ENCODE measurements at regions not wholly inside any gene's neighbourhood (a gene's known extent, or its start where the extent isn't known, plus 50 kb on each side); places are given as distances from the start of the nearest gene placed in this dataset.

DNA sequence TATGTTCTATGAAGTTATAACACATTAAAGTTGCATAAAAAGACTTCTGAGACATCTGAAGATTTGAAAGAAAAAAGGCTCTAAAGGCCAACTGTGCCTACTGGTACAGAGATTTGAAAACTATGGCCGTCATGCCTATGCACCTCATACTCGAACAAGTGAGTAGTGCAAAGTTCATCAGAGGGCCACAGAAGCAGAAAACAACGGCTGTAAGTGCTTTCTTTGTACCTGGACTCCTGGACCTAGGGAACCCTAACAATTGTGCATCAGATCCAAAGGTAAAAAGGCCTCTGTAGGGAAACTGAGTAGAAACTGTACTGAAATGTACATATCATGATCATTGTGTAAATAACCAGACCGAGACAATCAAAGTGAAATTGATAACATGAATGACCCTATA lies 230.4 kb upstream of the CHST9 start:
- Histone ChIP-seq H3K27ac (ENCODE audit: control insufficient read depth, insufficient read depth) (no peak overlapping the region), H4K20me1 (ENCODE audit: control insufficient read depth, insufficient read depth) (no peaks in the 10 kb centered on the region), H3K9ac (ENCODE audit: control insufficient read depth, insufficient read depth, low read length) (no peak overlapping the region), H3K9me3 (replicated peaks; ENCODE audit: control insufficient read depth, insufficient read depth, low read length) (no peaks in the 10 kb centered on the region), H2AFZ (ENCODE audit: control insufficient read depth, low read depth, low read length) (no peak overlapping the region), H3K4me3 (no peak overlapping the region), H3K36me3 (ENCODE audit: control insufficient read depth in 2 of 2, insufficient read depth in 2 of 2, low read length in 1 of 2) (no peaks in the 10 kb centered on the region), H3K4me2 (ENCODE audit: control insufficient read depth, insufficient read depth) (no peak overlapping the region), H3K79me2 (ENCODE audit: control insufficient read depth, insufficient read depth, low read length) (no peaks in the 10 kb centered on the region), H3K27me3 (replicated peaks in 1 of 2; ENCODE audit: control insufficient read depth in 2 of 2, insufficient read depth in 2 of 2, low read length in 1 of 2) (no peaks in the 10 kb centered on the region), H3K4me1 (ENCODE audit: control insufficient read depth, insufficient read depth, low read length) (no peaks in the 10 kb centered on the region)
- whole genome bisulfite sequencing (ENCODE audit: insufficient coverage, insufficient replicate concordance, low lambda C conversion rate, missing lambda C conversion rate) = 4% methylated on average over 4 of the region's 4 CpGs
- in situ Hi-C loops (cut with MboI) = no loop called here
- ChIA-PET CTCF (no interaction called here), RAD21 (ENCODE audit: unreplicated experiment) (no interaction called here), SMC1A (ENCODE audit: uncharacterized antibody, unreplicated experiment) (no interaction called here), POLR2A (no interaction called here)
- FAIRE-seq (no peak), DNase-seq (ENCODE audit: low read depth, low spot score) (no peak), ATAC-seq (no peak)
- no TSS peak for BruUV-seq (replicated peaks)
- intact Hi-C loops (cut with micrococcal nuclease; ENCODE audit: unreplicated experiment) = no loop called here
- TF ChIP-seq, protein P1, sequence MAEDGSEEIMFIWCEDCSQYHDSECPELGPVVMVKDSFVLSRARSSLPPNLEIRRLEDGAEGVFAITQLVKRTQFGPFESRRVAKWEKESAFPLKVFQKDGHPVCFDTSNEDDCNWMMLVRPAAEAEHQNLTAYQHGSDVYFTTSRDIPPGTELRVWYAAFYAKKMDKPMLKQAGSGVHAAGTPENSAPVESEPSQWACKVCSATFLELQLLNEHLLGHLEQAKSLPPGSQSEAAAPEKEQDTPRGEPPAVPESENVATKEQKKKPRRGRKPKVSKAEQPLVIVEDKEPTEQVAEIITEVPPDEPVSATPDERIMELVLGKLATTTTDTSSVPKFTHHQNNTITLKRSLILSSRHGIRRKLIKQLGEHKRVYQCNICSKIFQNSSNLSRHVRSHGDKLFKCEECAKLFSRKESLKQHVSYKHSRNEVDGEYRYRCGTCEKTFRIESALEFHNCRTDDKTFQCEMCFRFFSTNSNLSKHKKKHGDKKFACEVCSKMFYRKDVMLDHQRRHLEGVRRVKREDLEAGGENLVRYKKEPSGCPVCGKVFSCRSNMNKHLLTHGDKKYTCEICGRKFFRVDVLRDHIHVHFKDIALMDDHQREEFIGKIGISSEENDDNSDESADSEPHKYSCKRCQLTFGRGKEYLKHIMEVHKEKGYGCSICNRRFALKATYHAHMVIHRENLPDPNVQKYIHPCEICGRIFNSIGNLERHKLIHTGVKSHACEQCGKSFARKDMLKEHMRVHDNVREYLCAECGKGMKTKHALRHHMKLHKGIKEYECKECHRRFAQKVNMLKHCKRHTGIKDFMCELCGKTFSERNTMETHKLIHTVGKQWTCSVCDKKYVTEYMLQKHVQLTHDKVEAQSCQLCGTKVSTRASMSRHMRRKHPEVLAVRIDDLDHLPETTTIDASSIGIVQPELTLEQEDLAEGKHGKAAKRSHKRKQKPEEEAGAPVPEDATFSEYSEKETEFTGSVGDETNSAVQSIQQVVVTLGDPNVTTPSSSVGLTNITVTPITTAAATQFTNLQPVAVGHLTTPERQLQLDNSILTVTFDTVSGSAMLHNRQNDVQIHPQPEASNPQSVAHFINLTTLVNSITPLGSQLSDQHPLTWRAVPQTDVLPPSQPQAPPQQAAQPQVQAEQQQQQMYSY (CRISPR knock-in tag; IDR thresholded peaks at IDR 0.05) = no peak
- TF ChIP-seq TCF12 (IDR thresholded peaks at IDR 0.05; ENCODE audit: low read depth, low read length) (no peak), HDGF (IDR thresholded peaks at IDR 0.05) (no peak), RELA (IDR thresholded peaks at IDR 0.05; ENCODE audit: borderline replicate concordance, partially characterized antibody) (no peak), ZBED1 (IDR thresholded peaks at IDR 0.05; ENCODE audit: borderline replicate concordance) (no peak), TCF7 (IDR thresholded peaks at IDR 0.05; ENCODE audit: borderline replicate concordance) (no peak), ATF7 (IDR thresholded peaks at IDR 0.05; ENCODE audit: low read depth) (no peak), RBBP5 (conservative IDR thresholded peaks at IDR 0.05) (no peak), PML (IDR thresholded peaks at IDR 0.05; ENCODE audit: low read length) (no peak), SUPT20H (IDR thresholded peaks at IDR 0.05; ENCODE audit: borderline replicate concordance, control insufficient read depth, low read depth, low read length) (no peak), CEBPB (IDR thresholded peaks at IDR 0.05; ENCODE audit: borderline replicate concordance in 1 of 2, low read depth in 2 of 2, low read length in 2 of 2) (no peak), SRF (IDR thresholded peaks at IDR 0.05; ENCODE audit: low read depth in 2 of 2, low read length in 2 of 2) (no peak), NR2C1 (IDR thresholded peaks at IDR 0.05) (no peak), IRF4 (IDR thresholded peaks at IDR 0.05; ENCODE audit: low read depth, low read length) (no peak), TARDBP (IDR thresholded peaks at IDR 0.05; ENCODE audit: borderline replicate concordance) (no peak), NFIC (IDR thresholded peaks at IDR 0.05; ENCODE audit: low read depth, low read length) (no peak)
- TF ChIP-seq, protein P2, sequence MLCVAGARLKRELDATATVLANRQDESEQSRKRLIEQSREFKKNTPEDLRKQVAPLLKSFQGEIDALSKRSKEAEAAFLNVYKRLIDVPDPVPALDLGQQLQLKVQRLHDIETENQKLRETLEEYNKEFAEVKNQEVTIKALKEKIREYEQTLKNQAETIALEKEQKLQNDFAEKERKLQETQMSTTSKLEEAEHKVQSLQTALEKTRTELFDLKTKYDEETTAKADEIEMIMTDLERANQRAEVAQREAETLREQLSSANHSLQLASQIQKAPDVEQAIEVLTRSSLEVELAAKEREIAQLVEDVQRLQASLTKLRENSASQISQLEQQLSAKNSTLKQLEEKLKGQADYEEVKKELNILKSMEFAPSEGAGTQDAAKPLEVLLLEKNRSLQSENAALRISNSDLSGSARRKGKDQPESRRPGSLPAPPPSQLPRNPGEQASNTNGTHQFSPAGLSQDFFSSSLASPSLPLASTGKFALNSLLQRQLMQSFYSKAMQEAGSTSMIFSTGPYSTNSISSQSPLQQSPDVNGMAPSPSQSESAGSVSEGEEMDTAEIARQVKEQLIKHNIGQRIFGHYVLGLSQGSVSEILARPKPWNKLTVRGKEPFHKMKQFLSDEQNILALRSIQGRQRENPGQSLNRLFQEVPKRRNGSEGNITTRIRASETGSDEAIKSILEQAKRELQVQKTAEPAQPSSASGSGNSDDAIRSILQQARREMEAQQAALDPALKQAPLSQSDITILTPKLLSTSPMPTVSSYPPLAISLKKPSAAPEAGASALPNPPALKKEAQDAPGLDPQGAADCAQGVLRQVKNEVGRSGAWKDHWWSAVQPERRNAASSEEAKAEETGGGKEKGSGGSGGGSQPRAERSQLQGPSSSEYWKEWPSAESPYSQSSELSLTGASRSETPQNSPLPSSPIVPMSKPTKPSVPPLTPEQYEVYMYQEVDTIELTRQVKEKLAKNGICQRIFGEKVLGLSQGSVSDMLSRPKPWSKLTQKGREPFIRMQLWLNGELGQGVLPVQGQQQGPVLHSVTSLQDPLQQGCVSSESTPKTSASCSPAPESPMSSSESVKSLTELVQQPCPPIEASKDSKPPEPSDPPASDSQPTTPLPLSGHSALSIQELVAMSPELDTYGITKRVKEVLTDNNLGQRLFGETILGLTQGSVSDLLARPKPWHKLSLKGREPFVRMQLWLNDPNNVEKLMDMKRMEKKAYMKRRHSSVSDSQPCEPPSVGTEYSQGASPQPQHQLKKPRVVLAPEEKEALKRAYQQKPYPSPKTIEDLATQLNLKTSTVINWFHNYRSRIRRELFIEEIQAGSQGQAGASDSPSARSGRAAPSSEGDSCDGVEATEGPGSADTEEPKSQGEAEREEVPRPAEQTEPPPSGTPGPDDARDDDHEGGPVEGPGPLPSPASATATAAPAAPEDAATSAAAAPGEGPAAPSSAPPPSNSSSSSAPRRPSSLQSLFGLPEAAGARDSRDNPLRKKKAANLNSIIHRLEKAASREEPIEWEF (IDR thresholded peaks at IDR 0.05; ENCODE audit: insufficient replicate concordance, low read depth, low read length) = no peak

All from GM12878 (cell line).